ENCODE measurements at regions not wholly inside any gene's neighbourhood (a gene's known extent, or its start where the extent isn't known, plus 50 kb on each side); places are given as distances from the start of the nearest gene placed in this dataset.
"Not testable (repeated sequence)": the region's sequence is repeated elsewhere in the genome, so short reads cannot be mapped to it uniquely, and the experiment has no call there.

DNA sequence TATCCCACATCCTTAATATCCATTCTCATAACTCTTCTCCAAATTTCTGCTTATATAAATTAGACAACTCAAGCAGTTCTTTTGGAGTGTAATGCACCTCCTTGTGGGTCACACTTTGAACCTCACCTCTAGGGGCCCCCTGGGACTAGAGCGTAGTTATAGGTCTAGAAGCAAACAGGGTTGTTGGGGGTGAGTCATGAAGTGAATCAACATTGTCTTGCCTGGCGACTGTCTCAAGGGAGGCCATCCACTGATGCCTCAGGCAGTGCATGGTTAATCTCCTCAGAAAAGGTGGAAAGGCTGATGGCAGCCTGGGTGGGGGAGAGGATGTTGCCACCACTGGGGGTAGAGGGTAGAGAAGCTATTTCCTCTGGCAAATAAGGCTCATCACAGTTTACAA is 129.1 kb downstream of the TNFRSF21 start:
- TF ChIP-seq, protein P1, sequence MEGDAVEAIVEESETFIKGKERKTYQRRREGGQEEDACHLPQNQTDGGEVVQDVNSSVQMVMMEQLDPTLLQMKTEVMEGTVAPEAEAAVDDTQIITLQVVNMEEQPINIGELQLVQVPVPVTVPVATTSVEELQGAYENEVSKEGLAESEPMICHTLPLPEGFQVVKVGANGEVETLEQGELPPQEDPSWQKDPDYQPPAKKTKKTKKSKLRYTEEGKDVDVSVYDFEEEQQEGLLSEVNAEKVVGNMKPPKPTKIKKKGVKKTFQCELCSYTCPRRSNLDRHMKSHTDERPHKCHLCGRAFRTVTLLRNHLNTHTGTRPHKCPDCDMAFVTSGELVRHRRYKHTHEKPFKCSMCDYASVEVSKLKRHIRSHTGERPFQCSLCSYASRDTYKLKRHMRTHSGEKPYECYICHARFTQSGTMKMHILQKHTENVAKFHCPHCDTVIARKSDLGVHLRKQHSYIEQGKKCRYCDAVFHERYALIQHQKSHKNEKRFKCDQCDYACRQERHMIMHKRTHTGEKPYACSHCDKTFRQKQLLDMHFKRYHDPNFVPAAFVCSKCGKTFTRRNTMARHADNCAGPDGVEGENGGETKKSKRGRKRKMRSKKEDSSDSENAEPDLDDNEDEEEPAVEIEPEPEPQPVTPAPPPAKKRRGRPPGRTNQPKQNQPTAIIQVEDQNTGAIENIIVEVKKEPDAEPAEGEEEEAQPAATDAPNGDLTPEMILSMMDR (IDR thresholded peaks at IDR 0.05) = no peak
- Histone ChIP-seq H3K27ac (no peak overlapping the region), H3K9me3 (no peaks in the 10 kb centered on the region), H3K4me1 (peaks cover 4% of the 10 kb centered on the region), H3K27me3 (ENCODE audit: low read depth) (no peaks in the 10 kb centered on the region), H3K36me3 (no peaks in the 10 kb centered on the region), H3K4me3 (no peak overlapping the region)
- ATAC-seq (no peak), DNase-seq (no peak)
- intact Hi-C loops (cut with DNase I) = no loop called here

DNA sequence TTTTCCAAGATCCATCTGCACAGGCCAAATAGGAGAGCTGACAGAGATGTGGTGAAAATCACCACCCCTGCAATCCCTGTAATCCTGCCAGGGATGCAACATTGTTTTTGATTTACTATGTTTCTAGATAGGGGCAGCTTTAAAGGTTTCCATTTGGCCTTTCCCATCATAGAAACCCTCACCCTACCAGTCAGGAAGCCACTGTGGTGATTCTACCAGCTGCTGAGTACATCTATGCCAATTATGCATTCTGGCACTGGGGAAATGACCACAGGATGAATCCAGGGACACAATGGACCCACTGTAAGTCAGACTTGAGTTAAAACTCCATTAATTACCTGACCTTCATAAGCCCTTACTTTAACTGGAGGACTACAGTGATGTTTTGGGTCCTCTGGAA is 130.4 kb downstream of the TNFRSF21 start:
- H3K36me3 ChIP-seq = no peaks in the 10 kb centered on the region
- DNase-seq (no peak), ATAC-seq (no peak)
- TF ChIP-seq, protein P1 (IDR thresholded peaks at IDR 0.05) = no peak
- no peaks in the 10 kb centered on the region for H3K9me3 ChIP-seq
- intact Hi-C loops (cut with DNase I) = no loop called here
- no peak overlapping the region for H3K4me3 ChIP-seq
- H3K27ac ChIP-seq = no peak overlapping the region
- H3K27me3 ChIP-seq (ENCODE audit: low read depth) = no peaks in the 10 kb centered on the region
- H3K4me1 ChIP-seq = peaks cover 4% of the 10 kb centered on the region

DNA sequence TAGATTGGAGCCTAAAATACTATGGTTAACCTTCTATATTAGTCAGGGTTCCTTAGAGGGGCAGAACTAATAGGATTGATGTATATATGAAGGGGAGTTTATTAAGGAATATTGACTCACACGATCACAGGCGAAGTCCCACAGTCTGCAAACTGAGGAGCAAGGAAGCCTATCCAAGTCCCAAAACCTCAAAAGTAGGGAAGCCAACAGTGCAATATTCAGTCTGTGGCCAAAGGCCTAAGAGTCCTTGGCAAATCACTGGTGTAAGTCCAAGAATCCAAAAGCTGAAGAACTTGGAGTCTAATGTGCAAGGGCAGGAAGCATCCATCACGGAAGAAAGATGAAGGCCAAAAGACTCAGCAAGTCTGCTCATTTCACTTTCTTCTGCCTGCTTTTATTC is 133.5 kb upstream of the ADGRF1 start:
- DNase-seq (no peak), ATAC-seq (no peak)
- H3K4me3 ChIP-seq = no peak overlapping the region
- H3K4me1 ChIP-seq = no peaks in the 10 kb centered on the region
- H3K27me3 ChIP-seq (ENCODE audit: low read depth) = no peaks in the 10 kb centered on the region
- H3K36me3 ChIP-seq = no peaks in the 10 kb centered on the region
- no peak overlapping the region for H3K27ac ChIP-seq
- H3K9me3 ChIP-seq = no peaks in the 10 kb centered on the region
- TF ChIP-seq, protein P1 (IDR thresholded peaks at IDR 0.05) = no peak
- intact Hi-C loops (cut with DNase I) = no loop called here

DNA sequence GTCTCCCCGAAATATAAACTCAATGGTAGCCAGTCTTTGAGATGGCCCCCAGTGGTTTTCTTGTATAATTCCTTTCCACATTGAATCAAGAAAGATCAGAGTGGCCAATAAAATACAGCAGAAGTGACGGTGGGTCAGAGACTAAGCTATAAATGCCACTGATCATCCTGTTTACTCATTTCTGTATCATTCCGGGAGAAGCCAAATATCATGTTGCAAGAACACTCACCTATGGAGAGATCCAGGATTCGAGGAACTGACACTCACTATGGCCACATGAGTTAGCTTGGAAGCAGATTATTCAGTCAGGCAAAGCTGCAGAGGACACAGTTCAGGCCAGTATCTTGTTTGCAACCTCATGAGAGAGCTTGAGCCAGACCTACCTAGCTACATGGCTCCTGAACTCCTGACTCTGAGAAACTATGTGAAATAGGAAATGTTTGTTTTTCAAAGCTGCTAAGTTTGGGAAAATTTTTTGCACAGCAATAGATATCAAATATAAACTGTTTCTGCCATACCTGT is 132.4 kb upstream of the ADGRF1 start:
- DNase-seq (no peak), ATAC-seq (no peak)
- Histone ChIP-seq H3K9me3 (no peaks in the 10 kb centered on the region), H3K36me3 (no peaks in the 10 kb centered on the region), H3K4me3 (no peak overlapping the region), H3K27me3 (ENCODE audit: low read depth) (no peaks in the 10 kb centered on the region), H3K27ac (no peak overlapping the region), H3K4me1 (peaks cover 5% of the 10 kb centered on the region)
- TF ChIP-seq, protein P1 (IDR thresholded peaks at IDR 0.05) = no peak
- intact Hi-C loops (cut with DNase I) = no loop called here

DNA sequence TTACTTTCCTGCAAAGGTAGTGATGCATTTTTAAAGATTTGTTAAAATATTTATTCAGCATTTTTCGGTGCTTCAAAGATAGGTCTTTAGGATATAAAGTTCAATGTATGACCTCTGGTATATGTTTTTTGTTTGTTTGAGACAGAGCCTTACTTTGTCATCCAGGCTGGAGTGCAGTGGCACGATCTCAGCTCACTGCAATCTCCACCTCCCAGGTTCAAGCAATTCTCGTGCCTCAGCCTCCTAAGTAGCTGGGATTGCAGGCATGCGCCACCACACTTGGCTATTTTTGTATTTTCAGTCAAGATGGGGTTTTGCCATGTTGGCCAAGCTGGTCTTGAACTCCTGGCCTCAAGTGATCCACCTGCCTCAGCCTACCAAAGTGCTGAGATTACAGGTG is 131.9 kb upstream of the ADGRF1 start:
- H3K36me3 ChIP-seq; H3K9me3 ChIP-seq; H3K4me1 ChIP-seq; H3K27ac ChIP-seq; H3K27me3 ChIP-seq (ENCODE audit: low read depth); intact Hi-C loops (cut with DNase I); ATAC-seq; DNase-seq; H3K4me3 ChIP-seq: not testable (repeated sequence)

DNA sequence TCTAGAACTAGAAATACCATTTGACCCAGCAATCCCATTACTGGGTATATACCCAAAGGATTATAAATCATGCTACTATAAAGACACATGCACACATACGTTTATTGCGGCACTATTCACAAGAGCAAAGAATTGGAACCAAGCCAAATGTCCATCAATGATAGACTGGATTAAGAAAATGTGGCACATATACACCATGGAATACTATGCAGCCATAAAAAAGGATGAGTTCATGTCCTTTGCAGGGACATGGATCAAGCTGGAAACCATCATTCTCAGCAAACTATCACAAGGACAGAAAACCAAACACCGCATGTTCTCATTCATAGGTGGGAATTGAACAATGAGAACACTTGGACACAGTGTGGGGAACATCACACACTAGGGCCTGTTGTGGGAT is 131.0 kb upstream of the ADGRF1 start:
- ATAC-seq; H3K4me1 ChIP-seq; H3K9me3 ChIP-seq; H3K27me3 ChIP-seq (ENCODE audit: low read depth); H3K27ac ChIP-seq; H3K4me3 ChIP-seq; H3K36me3 ChIP-seq; DNase-seq; intact Hi-C loops (cut with DNase I): not testable (repeated sequence)

DNA sequence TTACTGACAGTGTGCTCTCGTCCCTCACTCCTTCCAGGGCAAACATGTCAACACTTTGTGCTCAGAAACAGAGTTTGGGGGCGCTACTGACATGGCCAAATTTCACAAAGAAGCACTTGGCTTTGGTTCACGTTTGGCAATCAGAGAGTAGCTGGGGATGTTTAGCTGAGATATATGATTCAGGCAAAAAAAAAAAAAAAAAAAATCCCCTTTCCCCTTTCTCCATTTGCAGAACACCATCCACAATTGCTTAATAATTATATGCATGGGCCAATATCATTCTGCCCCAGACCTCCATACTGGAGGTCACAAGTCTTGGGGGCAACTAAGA is 128.4 kb upstream of the ADGRF1 start:
- no peak overlapping the region for H3K4me3 ChIP-seq
- intact Hi-C loops (cut with DNase I) = no loop called here
- H3K9me3 ChIP-seq = no peaks in the 10 kb centered on the region
- DNase-seq (no peak), ATAC-seq (no peak)
- no peaks in the 10 kb centered on the region for H3K27me3 ChIP-seq (ENCODE audit: low read depth)
- peaks cover 9% of the 10 kb centered on the region for H3K4me1 ChIP-seq
- TF ChIP-seq, protein P1 (IDR thresholded peaks at IDR 0.05) = no peak
- no peak overlapping the region for H3K27ac ChIP-seq
- no peaks in the 10 kb centered on the region for H3K36me3 ChIP-seq

All from lower lobe of right lung (tissue), 2 donors.